ENCODE measurements at regions not wholly inside any gene's neighbourhood (a gene's known extent, or its start where the extent isn't known, plus 50 kb on each side); places are given as distances from the start of the nearest gene placed in this dataset.

GRCh38 chr16:54718376-54718775 is 212.3 kb upstream of the IRX5 start:
- DNase-seq (no peak), ATAC-seq (no peak)
- intact Hi-C loops (cut with DNase I, micrococcal nuclease), result no loop called here
- no peak for TF ChIP-seq CTCF (IDR thresholded peaks at IDR 0.05)
- Histone ChIP-seq H3K4me1 (ENCODE audit: low read depth) (no peaks in the 10 kb centered on the region), H3K4me3 (no peak overlapping the region), H3K9me3 (no peaks in the 10 kb centered on the region), H3K36me3 (ENCODE audit: low read depth) (no peaks in the 10 kb centered on the region)

- no peak for TF ChIP-seq CTCF (IDR thresholded peaks at IDR 0.05)
- H3K4me3 ChIP-seq, result no peak overlapping the region
- no peak for DNase-seq
- intact Hi-C loops (cut with DNase I, micrococcal nuclease), result no loop called here
- no peaks in the 10 kb centered on the region for H3K36me3 ChIP-seq (ENCODE audit: low read depth)
- ATAC-seq, result no peak
- no peaks in the 10 kb centered on the region for H3K4me1 ChIP-seq (ENCODE audit: low read depth)
- H3K9me3 ChIP-seq, result no peaks in the 10 kb centered on the region
Observed at GRCh38 chr16:54715011-54715410, 215.7 kb upstream of the IRX5 start.

GRCh38 chr16:54712866-54713265 is 217.8 kb upstream of the IRX5 start:
- no peak for TF ChIP-seq CTCF (IDR thresholded peaks at IDR 0.05)
- Histone ChIP-seq H3K4me3 (no peak overlapping the region), H3K4me1 (ENCODE audit: low read depth) (no peaks in the 10 kb centered on the region), H3K36me3 (ENCODE audit: low read depth) (no peaks in the 10 kb centered on the region), H3K9me3 (no peaks in the 10 kb centered on the region)
- DNase-seq (no peak), ATAC-seq (no peak)
- intact Hi-C loops (cut with DNase I, micrococcal nuclease), result no loop called here

GRCh38 chr16:54707813-54708212 is 222.9 kb upstream of the IRX5 start:
- Histone ChIP-seq H3K4me3 (no peak overlapping the region), H3K4me1 (ENCODE audit: low read depth) (no peaks in the 10 kb centered on the region), H3K9me3 (no peaks in the 10 kb centered on the region), H3K36me3 (ENCODE audit: low read depth) (no peaks in the 10 kb centered on the region)
- DNase-seq, result no peak
- intact Hi-C loops (cut with DNase I, micrococcal nuclease), result no loop called here
- no peak for ATAC-seq
- TF ChIP-seq CTCF (IDR thresholded peaks at IDR 0.05), result no peak

- ATAC-seq, result no peak
- Histone ChIP-seq H3K4me1 (ENCODE audit: low read depth) (no peaks in the 10 kb centered on the region), H3K4me3 (no peak overlapping the region), H3K36me3 (ENCODE audit: low read depth) (no peaks in the 10 kb centered on the region), H3K9me3 (no peaks in the 10 kb centered on the region)
- no peak for DNase-seq
- no peak for TF ChIP-seq CTCF (IDR thresholded peaks at IDR 0.05)
- intact Hi-C loops (cut with DNase I, micrococcal nuclease), result no loop called here
Observed at GRCh38 chr16:54706406-54706805, 224.3 kb upstream of the IRX5 start.

- intact Hi-C loops (cut with DNase I, micrococcal nuclease), result no loop called here
- H3K4me3 ChIP-seq, result no peak overlapping the region
- H3K4me1 ChIP-seq (ENCODE audit: low read depth), result no peaks in the 10 kb centered on the region
- no peaks in the 10 kb centered on the region for H3K9me3 ChIP-seq
- ATAC-seq, result no peak
- TF ChIP-seq CTCF (IDR thresholded peaks at IDR 0.05), result no peak
- H3K36me3 ChIP-seq (ENCODE audit: low read depth), result no peaks in the 10 kb centered on the region
- no peak for DNase-seq
Observed at GRCh38 chr16:54703339-54703738, 227.3 kb upstream of the IRX5 start.
